ENCODE measurements at regions not wholly inside any gene's neighbourhood (a gene's known extent, or its start where the extent isn't known, plus 50 kb on each side); places are given as distances from the start of the nearest gene placed in this dataset.

DNA sequence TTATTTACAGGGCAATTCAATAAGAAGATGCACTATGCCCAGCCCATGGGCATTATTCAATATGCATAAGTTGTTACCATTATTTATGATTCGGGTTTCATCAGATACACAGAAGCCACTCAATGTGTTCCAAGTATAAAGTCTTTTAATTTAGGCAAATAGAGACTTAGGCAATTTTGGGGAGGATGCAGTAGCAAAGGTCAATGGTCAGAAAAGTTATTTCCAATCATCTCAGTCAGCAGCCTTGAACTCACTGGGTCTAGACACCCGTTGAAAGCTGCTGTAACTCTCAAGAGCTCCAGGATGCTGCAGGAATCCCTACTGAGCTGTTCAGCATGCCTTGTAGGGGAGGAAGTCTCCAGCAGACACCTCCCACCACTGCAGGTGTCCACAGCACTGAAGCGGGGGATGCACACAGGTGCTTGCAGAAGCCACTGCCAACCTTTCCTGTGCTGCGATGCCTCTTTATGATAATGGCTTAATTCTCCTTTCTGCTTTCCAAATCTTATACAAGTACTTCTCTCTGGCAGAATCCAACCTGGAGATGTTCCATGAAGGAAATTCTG lies 155.0 kb upstream of the SUCLG2 start:
- no peak for TF ChIP-seq PATZ1 (CRISPR knock-in tag; IDR thresholded peaks at IDR 0.05; ENCODE audit: borderline replicate concordance)
- TF ChIP-seq TOX (CRISPR knock-in tag; IDR thresholded peaks at IDR 0.05; ENCODE audit: borderline replicate concordance): no peak
- no peak for TF ChIP-seq RARB (CRISPR knock-in tag; IDR thresholded peaks at IDR 0.05)
- no peak for TF ChIP-seq PPARA (CRISPR knock-in tag; IDR thresholded peaks at IDR 0.05; ENCODE audit: borderline replicate concordance)
- TF ChIP-seq ZNF70 (CRISPR knock-in tag; IDR thresholded peaks at IDR 0.05): no peak
- no peak for TF ChIP-seq ZFP30 (CRISPR knock-in tag; IDR thresholded peaks at IDR 0.05)
- no peak for TF ChIP-seq ISL1 (CRISPR knock-in tag; IDR thresholded peaks at IDR 0.05)
- TF ChIP-seq CSDC2 (CRISPR knock-in tag; IDR thresholded peaks at IDR 0.05): no peak
- TF ChIP-seq OSR1 (CRISPR knock-in tag; IDR thresholded peaks at IDR 0.05): no peak
- no peak for TF ChIP-seq SNAI2 (CRISPR knock-in tag; IDR thresholded peaks at IDR 0.05)
- no peak for TF ChIP-seq ZFP3 (CRISPR knock-in tag; IDR thresholded peaks at IDR 0.05)
- TF ChIP-seq ZC3H10 (CRISPR knock-in tag; IDR thresholded peaks at IDR 0.05): no peak
- TF ChIP-seq POU6F1 (CRISPR knock-in tag; IDR thresholded peaks at IDR 0.05; ENCODE audit: borderline replicate concordance, low read depth): no peak
- no peak for TF ChIP-seq ZNF8 (CRISPR knock-in tag; IDR thresholded peaks at IDR 0.05)
- TF ChIP-seq ARNTL (CRISPR knock-in tag; IDR thresholded peaks at IDR 0.05; ENCODE audit: borderline replicate concordance, low read depth): no peak
- TF ChIP-seq, protein P1, sequence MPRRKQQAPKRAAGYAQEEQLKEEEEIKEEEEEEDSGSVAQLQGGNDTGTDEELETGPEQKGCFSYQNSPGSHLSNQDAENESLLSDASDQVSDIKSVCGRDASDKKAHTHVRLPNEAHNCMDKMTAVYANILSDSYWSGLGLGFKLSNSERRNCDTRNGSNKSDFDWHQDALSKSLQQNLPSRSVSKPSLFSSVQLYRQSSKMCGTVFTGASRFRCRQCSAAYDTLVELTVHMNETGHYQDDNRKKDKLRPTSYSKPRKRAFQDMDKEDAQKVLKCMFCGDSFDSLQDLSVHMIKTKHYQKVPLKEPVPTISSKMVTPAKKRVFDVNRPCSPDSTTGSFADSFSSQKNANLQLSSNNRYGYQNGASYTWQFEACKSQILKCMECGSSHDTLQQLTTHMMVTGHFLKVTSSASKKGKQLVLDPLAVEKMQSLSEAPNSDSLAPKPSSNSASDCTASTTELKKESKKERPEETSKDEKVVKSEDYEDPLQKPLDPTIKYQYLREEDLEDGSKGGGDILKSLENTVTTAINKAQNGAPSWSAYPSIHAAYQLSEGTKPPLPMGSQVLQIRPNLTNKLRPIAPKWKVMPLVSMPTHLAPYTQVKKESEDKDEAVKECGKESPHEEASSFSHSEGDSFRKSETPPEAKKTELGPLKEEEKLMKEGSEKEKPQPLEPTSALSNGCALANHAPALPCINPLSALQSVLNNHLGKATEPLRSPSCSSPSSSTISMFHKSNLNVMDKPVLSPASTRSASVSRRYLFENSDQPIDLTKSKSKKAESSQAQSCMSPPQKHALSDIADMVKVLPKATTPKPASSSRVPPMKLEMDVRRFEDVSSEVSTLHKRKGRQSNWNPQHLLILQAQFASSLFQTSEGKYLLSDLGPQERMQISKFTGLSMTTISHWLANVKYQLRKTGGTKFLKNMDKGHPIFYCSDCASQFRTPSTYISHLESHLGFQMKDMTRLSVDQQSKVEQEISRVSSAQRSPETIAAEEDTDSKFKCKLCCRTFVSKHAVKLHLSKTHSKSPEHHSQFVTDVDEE (CRISPR knock-in tag; IDR thresholded peaks at IDR 0.05): no peak
- TF ChIP-seq ZNF565 (CRISPR knock-in tag; conservative IDR thresholded peaks at IDR 0.05; ENCODE audit: low read depth): no peak
- no peak for TF ChIP-seq GLIS3 (CRISPR knock-in tag; IDR thresholded peaks at IDR 0.05)
- TF ChIP-seq TCF4 (CRISPR knock-in tag; IDR thresholded peaks at IDR 0.05; ENCODE audit: borderline replicate concordance): no peak
- no peak for ATAC-seq

- TF ChIP-seq CSDC2 (CRISPR knock-in tag; IDR thresholded peaks at IDR 0.05): no peak
These were observed 154.5 kb upstream of the SUCLG2 start for GRCh38 chr3:67808906-67809305.

GRCh38 chr3:67804578-67804977 lies 150.2 kb upstream of the SUCLG2 start:
- no peak for TF ChIP-seq ZFP30 (CRISPR knock-in tag; IDR thresholded peaks at IDR 0.05)
- no peak for TF ChIP-seq POU6F1 (CRISPR knock-in tag; IDR thresholded peaks at IDR 0.05; ENCODE audit: borderline replicate concordance, low read depth)
- TF ChIP-seq SNAI2 (CRISPR knock-in tag; IDR thresholded peaks at IDR 0.05): no peak
- TF ChIP-seq ZNF565 (CRISPR knock-in tag; conservative IDR thresholded peaks at IDR 0.05; ENCODE audit: low read depth): no peak
- TF ChIP-seq ZFP3 (CRISPR knock-in tag; IDR thresholded peaks at IDR 0.05): no peak
- TF ChIP-seq TCF4 (CRISPR knock-in tag; IDR thresholded peaks at IDR 0.05; ENCODE audit: borderline replicate concordance): no peak
- TF ChIP-seq ZNF70 (CRISPR knock-in tag; IDR thresholded peaks at IDR 0.05): no peak
- no peak for TF ChIP-seq ZNF8 (CRISPR knock-in tag; IDR thresholded peaks at IDR 0.05)
- TF ChIP-seq OSR1 (CRISPR knock-in tag; IDR thresholded peaks at IDR 0.05): no peak
- no peak for TF ChIP-seq CSRNP3 (CRISPR knock-in tag; IDR thresholded peaks at IDR 0.05)
- no peak for TF ChIP-seq PATZ1 (CRISPR knock-in tag; IDR thresholded peaks at IDR 0.05; ENCODE audit: borderline replicate concordance)
- TF ChIP-seq ESRRG (CRISPR knock-in tag; IDR thresholded peaks at IDR 0.05): no peak
- no peak for TF ChIP-seq ISL1 (CRISPR knock-in tag; IDR thresholded peaks at IDR 0.05)
- TF ChIP-seq GLIS3 (CRISPR knock-in tag; IDR thresholded peaks at IDR 0.05): no peak
- no peak for TF ChIP-seq BACH2 (CRISPR knock-in tag; IDR thresholded peaks at IDR 0.05; ENCODE audit: borderline replicate concordance)
- TF ChIP-seq CSDC2 (CRISPR knock-in tag; IDR thresholded peaks at IDR 0.05): no peak
- TF ChIP-seq PPARA (CRISPR knock-in tag; IDR thresholded peaks at IDR 0.05; ENCODE audit: borderline replicate concordance): no peak
- TF ChIP-seq, protein P2, sequence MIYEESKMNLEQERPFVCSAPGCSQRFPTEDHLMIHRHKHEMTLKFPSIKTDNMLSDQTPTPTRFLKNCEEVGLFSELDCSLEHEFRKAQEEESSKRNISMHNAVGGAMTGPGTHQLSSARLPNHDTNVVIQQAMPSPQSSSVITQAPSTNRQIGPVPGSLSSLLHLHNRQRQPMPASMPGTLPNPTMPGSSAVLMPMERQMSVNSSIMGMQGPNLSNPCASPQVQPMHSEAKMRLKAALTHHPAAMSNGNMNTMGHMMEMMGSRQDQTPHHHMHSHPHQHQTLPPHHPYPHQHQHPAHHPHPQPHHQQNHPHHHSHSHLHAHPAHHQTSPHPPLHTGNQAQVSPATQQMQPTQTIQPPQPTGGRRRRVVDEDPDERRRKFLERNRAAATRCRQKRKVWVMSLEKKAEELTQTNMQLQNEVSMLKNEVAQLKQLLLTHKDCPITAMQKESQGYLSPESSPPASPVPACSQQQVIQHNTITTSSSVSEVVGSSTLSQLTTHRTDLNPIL (CRISPR knock-in tag; IDR thresholded peaks at IDR 0.05; ENCODE audit: low read depth): no peak
- ATAC-seq: no peak

More at GRCh38 chr3:67808906-67809305, 154.5 kb upstream of the SUCLG2 start:
- no peak for ATAC-seq

Measured in SK-N-SH treated with all-trans-retinoic acid at 6 μM for 48 hours (cell line).